T-cell (primary cell): ENCODE measurements at regions not wholly inside any gene's neighbourhood (a gene's known extent, or its start where the extent isn't known, plus 50 kb on each side); places are given as distances from the start of the nearest gene placed in this dataset.

ENCODE experiments used
- ATAC-seq, 4 experiments: fragments of 200-7000 bp in 3 of 4; fragments of 150-1000 bp in 1 of 4; cut with Tn5 transposase; replicated peaks in 1 of 4; 1 replicate in 3 of 4; 2 replicates in 1 of 4; pipeline ENCODE4 v1.10.0; 2021; ENCODE audit warnings: moderate library complexity in 3 of 4, mild to moderate bottlenecking in 2 of 4, moderate number of reproducible peaks in 1 of 4
- CTCF ChIA-PET, 2 donors: fragments of 300-600 bp; sonication (Branson Sonifier 250); formaldehyde crosslinking; loops; one replicate each; lab custom pipeline; 2022; ENCODE audit warnings: antibody characterized with exemption in 2 of 2; lab: Charles Lee
- POLR2A ChIA-PET, 2 donors: fragments of 300-600 bp; sonication (Branson Sonifier 250); formaldehyde crosslinking; loops; one replicate each; lab custom pipeline; 2022; ENCODE audit warnings: antibody characterized with exemption in 2 of 2; lab: Charles Lee
- DNase-seq, 35 experiments: peaks; one replicate each; pipeline versions ENCODE4 v3.0.0 to v3.0.0-alpha.2; 2013 to 2023
- H3K27ac ChIP-seq: one replicate; pipeline ENCODE4 v1.5.1; 2013; ENCODE audit warnings: low read length
- H3K27me3 ChIP-seq, 2 experiments: replicated peaks in 1 of 2; 1 replicate in 1 of 2; 2 replicates in 1 of 2; pipeline versions ENCODE4 v1.6.1 to v1.7.0; 2013; ENCODE audit warnings: low read length in 1 of 2, mixed read lengths in 1 of 2; ENCODE audit not compliant: control insufficient read depth in 2 of 2, insufficient read depth in 2 of 2; ENCODE audit errors: extremely low read depth in 1 of 2
- H3K36me3 ChIP-seq, 2 donors: 1 replicate in 1 of 2; 2 replicates in 1 of 2; pipeline versions ENCODE4 v1.6.1 to v1.7.0; 2013; ENCODE audit warnings: low read length in 1 of 2; ENCODE audit not compliant: control insufficient read depth in 2 of 2, insufficient read depth in 1 of 2; ENCODE audit errors: extremely low read depth in 1 of 2
- H3K4me1 ChIP-seq, 2 experiments: 1 replicate in 1 of 2; 2 replicates in 1 of 2; pipeline versions ENCODE4 v1.6.1 to v1.7.0; 2013; ENCODE audit warnings: low read length in 2 of 2, mixed read lengths in 1 of 2; ENCODE audit not compliant: insufficient read depth in 2 of 2, control insufficient read depth in 1 of 2; ENCODE audit errors: extremely low read depth in 1 of 2
- H3K4me3 ChIP-seq, 2 donors: 1 replicate in 1 of 2; 2 replicates in 1 of 2; pipeline versions ENCODE4 v1.5.1 to v1.7.0; 2013; ENCODE audit warnings: mild to moderate bottlenecking in 2 of 2, low read length in 1 of 2, moderate library complexity in 1 of 2; ENCODE audit not compliant: control insufficient read depth in 1 of 2; ENCODE audit errors: extremely low read depth in 1 of 2
- H3K9me3 ChIP-seq: 2 replicates; pipeline ENCODE4 v1.7.0; 2013
- H3K27ac Mint-ChIP-seq, 2 donors: one replicate each; pipeline ENCODE4 v1.8.0; 2020 to 2021; ENCODE audit warnings: mild to moderate bottlenecking in 2 of 2, mixed read lengths in 2 of 2
- H3K27me3 Mint-ChIP-seq, 2 donors: one replicate each; pipeline ENCODE4 v1.8.0; 2021 to 2022; ENCODE audit warnings: mixed read lengths in 2 of 2
- H3K36me3 Mint-ChIP-seq: one replicate; pipeline ENCODE4 v1.8.0; 2021; ENCODE audit warnings: mixed read lengths
- H3K4me1 Mint-ChIP-seq, 3 donors: one replicate each; pipeline ENCODE4 v1.8.0; 2020 to 2022; ENCODE audit warnings: mixed read lengths in 3 of 3, mild to moderate bottlenecking in 1 of 3
- H3K4me3 Mint-ChIP-seq, 3 donors: one replicate each; pipeline ENCODE4 v1.8.0; 2020 to 2022; ENCODE audit warnings: mild to moderate bottlenecking in 3 of 3, mixed read lengths in 3 of 3, moderate library complexity in 3 of 3
- H3K9me3 Mint-ChIP-seq, 3 donors: one replicate each; pipeline ENCODE4 v1.8.0; 2020 to 2022; ENCODE audit warnings: mixed read lengths in 3 of 3
- WGBS: methylation state at CpG from one replicate; pipeline ENCODE4 v1.1.5; 2013; ENCODE audit warnings: missing lambda C conversion rate; ENCODE audit not compliant: insufficient coverage; 5-methylcytosine and 5-hydroxymethylcytosine counted together

- ChIA-PET POLR2A (no interaction called here), CTCF (no interaction called here)
- WGBS, result no CpG with 5 or more reads among the region's 3 CpGs
- Histone ChIP-seq H3K27ac (no peak overlapping the region), H3K4me1 (no peaks in the 10 kb centered on the region), H3K36me3 (no peaks in the 10 kb centered on the region), H3K27me3 (no peaks in the 10 kb centered on the region), H3K9me3 (no peaks in the 10 kb centered on the region), H3K4me3 (no peak overlapping the region)
- Mint-ChIP-seq H3K27me3 (no peaks in the 10 kb centered on the region), H3K9me3 (peaks cover 0 to 8% (median 3%) of the 10 kb centered on the region in 3 donors), H3K36me3 (no peaks in the 10 kb centered on the region), H3K4me3 (no peak overlapping the region), H3K4me1 (no peaks in the 10 kb centered on the region), H3K27ac (no peak overlapping the region)
- ATAC-seq (no peak), DNase-seq (no peak)
Measured at GRCh38 chr2:59484673-59485072, 1068.8 kb downstream of the BCL11A start.

- POLR2A ChIA-PET, result no interaction called here
- H3K4me3 Mint-ChIP-seq, result no peak overlapping the region
Measured at GRCh38 chr2:59463426-59463825, 1090.0 kb downstream of the BCL11A start.

GRCh38 chr2:59462422-59463197 lies 1090.8 kb downstream of the BCL11A start:
- POLR2A ChIA-PET, result no interaction called here
- CTCF ChIA-PET, result no interaction called here
- 47% methylated on average over 3 of the region's 7 CpGs for WGBS

More at GRCh38 chr2:59463426-59463825, 1090.0 kb downstream of the BCL11A start:
- Mint-ChIP-seq H3K9me3 (peaks cover 0 to 4% (median 0%) of the 10 kb centered on the region in 3 donors), H3K4me1 (no peaks in the 10 kb centered on the region), H3K27ac (no peak overlapping the region), H3K36me3 (no peaks in the 10 kb centered on the region), H3K27me3 (peaks cover 0 to 4% of the 10 kb centered on the region in 2 donors)
- peaks cover 0 to 8% of the 10 kb centered on the region in 2 experiments for H3K4me1 ChIP-seq
- H3K27ac ChIP-seq, result no peak overlapping the region
- H3K27me3 ChIP-seq, result no peaks in the 10 kb centered on the region
- ATAC-seq, result no peak
- WGBS, result 88% methylated on average over 2 of the region's 4 CpGs
- no peaks in the 10 kb centered on the region for H3K36me3 ChIP-seq
- H3K9me3 ChIP-seq, result no peaks in the 10 kb centered on the region
- DNase-seq, result no peak
- CTCF ChIA-PET, result interaction anchor here in 1 of 2 donors (0.6 kb wide), 1 partner anchor 107 kb away, joined by 3 read pairs; no protein-coding TSS in a partner anchor
- no peak overlapping the region for H3K4me3 ChIP-seq

GRCh38 chr2:59461127-59461526 lies 1092.3 kb downstream of the BCL11A start:
- H3K9me3 ChIP-seq, result no peaks in the 10 kb centered on the region
- Mint-ChIP-seq H3K27ac (no peak overlapping the region), H3K9me3 (peaks cover 0 to 4% (median 0%) of the 10 kb centered on the region in 3 donors), H3K4me3 (no peak overlapping the region), H3K36me3 (no peaks in the 10 kb centered on the region), H3K27me3 (peaks cover 0 to 4% of the 10 kb centered on the region in 2 donors), H3K4me1 (no peaks in the 10 kb centered on the region)
- ATAC-seq (no peak), DNase-seq (no peak)
- H3K4me3 ChIP-seq, result no peak overlapping the region
- no CpG with 5 or more reads among the region's 1 CpG for WGBS
- no peaks in the 10 kb centered on the region for H3K27me3 ChIP-seq
- H3K36me3 ChIP-seq, result no peaks in the 10 kb centered on the region
- POLR2A ChIA-PET, result interaction anchor here in 1 of 2 donors (0.6 to 0.7 kb wide), 2 partner anchors 9 to 641 kb away, joined by 3 to 5 read pairs; no protein-coding TSS in a partner anchor
- peaks cover 0 to 8% of the 10 kb centered on the region in 2 experiments for H3K4me1 ChIP-seq
- CTCF ChIA-PET, result interaction anchor here in 1 of 2 donors (0.6 kb wide), 1 partner anchor 297 kb away, joined by 3 read pairs; no protein-coding TSS in a partner anchor
- no peak overlapping the region for H3K27ac ChIP-seq

More at GRCh38 chr2:59462422-59463197, 1090.8 kb downstream of the BCL11A start:
- Mint-ChIP-seq H3K9me3 (peaks cover 0 to 4% (median 0%) of the 10 kb centered on the region in 3 donors), H3K4me1 (no peaks in the 10 kb centered on the region), H3K36me3 (no peaks in the 10 kb centered on the region), H3K4me3 (no peak overlapping the region), H3K27ac (no peak overlapping the region), H3K27me3 (peaks cover 0 to 4% of the 10 kb centered on the region in 2 donors)
- no peaks in the 10 kb centered on the region for H3K9me3 ChIP-seq
- no peak for ATAC-seq
- H3K27ac ChIP-seq, result no peak overlapping the region
- DNase-seq, result no peak
- peaks cover 0 to 8% of the 10 kb centered on the region in 2 experiments for H3K4me1 ChIP-seq
- H3K36me3 ChIP-seq, result no peaks in the 10 kb centered on the region
- no peak overlapping the region for H3K4me3 ChIP-seq
- H3K27me3 ChIP-seq, result no peaks in the 10 kb centered on the region

- 67% methylated on average over 5 of the region's 5 CpGs for WGBS
Measured at GRCh38 chr2:59458800-59459199, 1094.7 kb downstream of the BCL11A start.

GRCh38 chr2:59456285-59456684 lies 1097.2 kb downstream of the BCL11A start:
- DNase-seq (no peak), ATAC-seq (no peak)
- Mint-ChIP-seq H3K4me3 (no peak overlapping the region), H3K4me1 (no peaks in the 10 kb centered on the region), H3K9me3 (peaks cover 0 to 4% (median under 1%) of the 10 kb centered on the region in 3 donors), H3K27me3 (peaks cover 0 to 4% of the 10 kb centered on the region in 2 donors), H3K27ac (no peak overlapping the region), H3K36me3 (no peaks in the 10 kb centered on the region)
- Histone ChIP-seq H3K27ac (no peak overlapping the region), H3K4me1 (no peaks in the 10 kb centered on the region), H3K27me3 (no peaks in the 10 kb centered on the region), H3K4me3 (no peak overlapping the region), H3K36me3 (no peaks in the 10 kb centered on the region), H3K9me3 (no peaks in the 10 kb centered on the region)
- WGBS, result 90% methylated on average over 2 of the region's 2 CpGs
- CTCF ChIA-PET, result interaction anchor here in 1 of 2 donors (0.6 kb wide), 1 partner anchor 52 kb away, joined by 3 read pairs; no protein-coding TSS in a partner anchor
- POLR2A ChIA-PET, result no interaction called here

More at GRCh38 chr2:59458800-59459199, 1094.7 kb downstream of the BCL11A start:
- POLR2A ChIA-PET, result no interaction called here
- Histone ChIP-seq H3K9me3 (no peaks in the 10 kb centered on the region), H3K36me3 (no peaks in the 10 kb centered on the region), H3K4me1 (peaks cover 0 to 8% of the 10 kb centered on the region in 2 experiments), H3K4me3 (no peak overlapping the region), H3K27ac (no peak overlapping the region), H3K27me3 (no peaks in the 10 kb centered on the region)
- H3K36me3 Mint-ChIP-seq, result no peaks in the 10 kb centered on the region
- H3K4me3 Mint-ChIP-seq, result no peak overlapping the region
- CTCF ChIA-PET, result no interaction called here
- peaks cover 0 to 4% of the 10 kb centered on the region in 2 donors for H3K27me3 Mint-ChIP-seq
- ATAC-seq, result no peak
- H3K27ac Mint-ChIP-seq, result no peak overlapping the region
- no peaks in the 10 kb centered on the region for H3K4me1 Mint-ChIP-seq
- no peak for DNase-seq
- peaks cover 0 to 4% (median 0%) of the 10 kb centered on the region in 3 donors for H3K9me3 Mint-ChIP-seq
